ENCODE measurements at regions not wholly inside any gene's neighbourhood (a gene's known extent, or its start where the extent isn't known, plus 50 kb on each side); places are given as distances from the start of the nearest gene placed in this dataset.

DNA sequence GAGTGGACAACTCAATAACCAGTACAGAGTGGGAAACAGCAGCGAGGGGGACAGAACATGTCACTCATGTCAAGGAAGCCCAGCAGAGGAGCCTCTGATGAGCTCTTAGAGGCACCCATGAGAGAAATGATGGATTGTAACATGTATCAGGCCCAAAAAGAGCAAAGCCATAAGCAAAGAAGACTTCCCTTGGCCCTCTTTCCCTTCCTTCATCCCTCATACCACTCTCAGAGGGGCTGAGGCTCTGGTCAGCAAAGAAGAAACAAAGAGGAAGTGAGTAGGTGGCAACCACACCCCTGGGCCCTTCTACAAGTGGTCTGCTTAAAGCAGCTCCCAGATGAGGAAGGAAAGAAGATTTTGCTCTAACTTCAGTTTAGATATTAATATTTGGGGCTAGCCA lies 112.8 kb downstream of the CDC42EP3 start:
- TF ChIP-seq POLR2AphosphoS5 (IDR thresholded peaks at IDR 0.05; ENCODE audit: borderline replicate concordance, low read depth, low read length) (no peak), EZH2 (IDR thresholded peaks at IDR 0.05) (no peak)

Data from SK-N-MC (cell line).